ENCODE measurements at regions not wholly inside any gene's neighbourhood (a gene's known extent, or its start where the extent isn't known, plus 50 kb on each side); places are given as distances from the start of the nearest gene placed in this dataset.

DNA sequence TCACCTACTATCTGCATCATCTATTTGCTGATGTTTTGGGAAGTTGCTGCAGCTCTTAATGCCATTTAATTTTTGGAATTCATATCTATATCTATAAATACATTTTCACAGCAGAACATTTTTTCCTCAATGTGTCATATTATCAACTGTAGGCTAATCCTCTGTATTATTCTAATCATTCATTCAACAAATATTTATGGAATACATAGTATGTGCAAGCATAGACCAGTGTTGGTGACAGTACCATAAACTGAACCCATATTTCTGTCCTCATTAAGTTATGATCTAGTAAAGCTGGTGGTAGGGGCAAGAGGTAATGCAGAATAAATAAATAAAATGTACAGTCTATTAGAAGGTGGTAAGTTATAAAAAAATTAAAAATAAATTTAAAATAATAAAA, 585.3 kb upstream of the BCHE start:
- Histone ChIP-seq H3K4me3 (ENCODE audit: low read length) (no peak overlapping the region), H3K9me3 (replicated peaks; ENCODE audit: control insufficient read depth, low read depth, low read length) (no peaks in the 10 kb centered on the region), H3K36me3 (ENCODE audit: control insufficient read depth, insufficient read depth, low read length) (no peaks in the 10 kb centered on the region), H3K27ac (ENCODE audit: low read length) (no peak overlapping the region), H3K27me3 (ENCODE audit: control insufficient read depth, insufficient read depth, low read length) (no peaks in the 10 kb centered on the region), H3K4me1 (ENCODE audit: control insufficient read depth, insufficient read depth, low read length) (no peaks in the 10 kb centered on the region)
- no peak for DNase-seq

DNA sequence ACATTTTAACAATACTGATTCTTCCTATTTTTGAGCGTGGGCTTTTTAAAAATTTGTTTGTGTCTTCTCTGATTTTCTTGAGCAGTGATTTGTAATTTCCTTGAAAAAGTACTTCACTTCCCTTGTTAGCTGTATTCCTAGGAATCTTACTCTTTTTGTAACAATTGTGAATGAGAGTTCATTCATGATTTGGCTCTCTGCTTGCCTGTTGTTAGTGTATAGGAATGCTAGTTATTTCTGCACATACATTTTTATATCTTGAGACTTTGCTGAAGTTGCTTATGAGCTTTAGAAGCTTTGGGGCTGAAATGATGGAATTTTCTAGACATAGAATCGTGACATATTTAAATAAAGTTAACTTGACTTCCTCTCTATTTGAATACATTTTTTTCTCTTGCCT, 582.8 kb upstream of the BCHE start:
- H3K4me3 ChIP-seq (ENCODE audit: low read length) = no peak overlapping the region
- no peak overlapping the region for H3K27ac ChIP-seq (ENCODE audit: low read length)
- H3K4me1 ChIP-seq (ENCODE audit: control insufficient read depth, insufficient read depth, low read length) = no peaks in the 10 kb centered on the region
- no peaks in the 10 kb centered on the region for H3K9me3 ChIP-seq (replicated peaks; ENCODE audit: control insufficient read depth, low read depth, low read length)
- WGBS (ENCODE audit: insufficient coverage) = no CpG with 5 or more reads among the region's 2 CpGs
- no peaks in the 10 kb centered on the region for H3K36me3 ChIP-seq (ENCODE audit: control insufficient read depth, insufficient read depth, low read length)
- no peak for DNase-seq
- H3K27me3 ChIP-seq (ENCODE audit: control insufficient read depth, insufficient read depth, low read length) = no peaks in the 10 kb centered on the region

DNA sequence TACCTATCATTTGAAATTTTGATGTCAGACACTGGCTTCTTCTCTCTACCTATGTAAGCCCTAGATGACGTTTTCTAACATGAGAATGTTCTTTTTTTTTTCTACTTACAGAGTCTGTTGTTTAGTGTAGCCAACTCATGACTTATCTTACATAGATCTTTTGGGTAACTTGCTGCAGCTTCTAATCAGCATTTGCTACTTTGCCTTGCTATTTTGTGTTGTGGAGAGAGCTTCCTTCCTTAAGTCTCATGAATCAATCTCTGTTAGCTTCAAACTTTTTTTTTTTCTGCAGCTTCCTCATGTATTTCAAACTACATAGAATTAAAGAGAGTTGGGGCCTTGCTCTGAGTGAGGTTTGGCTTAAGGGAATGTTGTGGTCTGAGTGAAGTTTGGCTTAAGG, 568.7 kb upstream of the BCHE start:
- no peaks in the 10 kb centered on the region for H3K4me1 ChIP-seq (ENCODE audit: control insufficient read depth, insufficient read depth, low read length)
- no peak for DNase-seq
- no peak overlapping the region for H3K4me3 ChIP-seq (ENCODE audit: low read length)
- no peaks in the 10 kb centered on the region for H3K27me3 ChIP-seq (ENCODE audit: control insufficient read depth, insufficient read depth, low read length)
- no peaks in the 10 kb centered on the region for H3K36me3 ChIP-seq (ENCODE audit: control insufficient read depth, insufficient read depth, low read length)
- H3K27ac ChIP-seq (ENCODE audit: low read length) = no peak overlapping the region
- WGBS (ENCODE audit: insufficient coverage) = no CpG with 5 or more reads among the region's 1 CpG
- H3K9me3 ChIP-seq (replicated peaks; ENCODE audit: control insufficient read depth, low read depth, low read length) = no peaks in the 10 kb centered on the region

DNA sequence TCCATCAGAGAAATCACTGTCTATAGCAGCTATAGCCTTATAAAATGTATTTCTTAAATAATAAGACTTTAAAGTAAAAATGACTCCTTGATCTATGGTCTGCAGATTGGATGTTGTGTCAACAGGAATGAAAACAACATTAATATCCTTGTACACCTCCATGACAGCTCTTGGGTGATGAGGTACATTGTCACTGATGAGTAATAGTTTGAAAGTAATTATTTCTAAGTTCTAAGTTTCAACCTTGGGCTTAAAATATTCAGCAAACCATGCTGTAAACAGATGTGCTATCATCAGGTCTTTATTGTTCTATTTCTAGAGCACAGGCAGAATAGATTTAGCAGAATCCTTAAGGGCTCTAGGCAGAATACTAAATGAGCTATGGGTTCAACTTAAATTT, 568.2 kb upstream of the BCHE start:
- no peaks in the 10 kb centered on the region for H3K27me3 ChIP-seq (ENCODE audit: control insufficient read depth, insufficient read depth, low read length)
- no peak overlapping the region for H3K27ac ChIP-seq (ENCODE audit: low read length)
- no peaks in the 10 kb centered on the region for H3K4me1 ChIP-seq (ENCODE audit: control insufficient read depth, insufficient read depth, low read length)
- H3K9me3 ChIP-seq (replicated peaks; ENCODE audit: control insufficient read depth, low read depth, low read length) = no peaks in the 10 kb centered on the region
- no peak for DNase-seq
- H3K36me3 ChIP-seq (ENCODE audit: control insufficient read depth, insufficient read depth, low read length) = no peaks in the 10 kb centered on the region
- H3K4me3 ChIP-seq (ENCODE audit: low read length) = no peak overlapping the region

DNA sequence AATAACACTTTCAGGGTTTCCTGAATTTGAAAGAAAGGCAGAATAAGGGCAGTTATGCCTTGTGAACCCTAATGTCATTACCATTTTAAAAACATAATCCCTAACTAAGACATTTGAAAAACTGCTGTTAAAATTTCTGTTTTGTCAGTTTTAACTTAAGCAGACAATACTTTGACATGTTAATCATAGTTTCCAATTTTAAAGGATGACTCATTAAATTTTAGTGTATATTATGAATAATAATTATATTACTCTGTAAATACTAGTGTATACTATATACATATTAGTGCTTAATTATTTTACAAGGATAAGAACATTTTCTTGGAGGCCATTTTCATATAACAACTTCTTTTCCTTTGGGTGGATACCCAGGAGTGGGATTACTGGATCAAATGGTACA, 553.1 kb upstream of the BCHE start:
- Histone ChIP-seq H3K27me3 (ENCODE audit: control insufficient read depth, insufficient read depth, low read length) (no peaks in the 10 kb centered on the region), H3K9me3 (replicated peaks; ENCODE audit: control insufficient read depth, low read depth, low read length) (peaks cover 4% of the 10 kb centered on the region)

DNA sequence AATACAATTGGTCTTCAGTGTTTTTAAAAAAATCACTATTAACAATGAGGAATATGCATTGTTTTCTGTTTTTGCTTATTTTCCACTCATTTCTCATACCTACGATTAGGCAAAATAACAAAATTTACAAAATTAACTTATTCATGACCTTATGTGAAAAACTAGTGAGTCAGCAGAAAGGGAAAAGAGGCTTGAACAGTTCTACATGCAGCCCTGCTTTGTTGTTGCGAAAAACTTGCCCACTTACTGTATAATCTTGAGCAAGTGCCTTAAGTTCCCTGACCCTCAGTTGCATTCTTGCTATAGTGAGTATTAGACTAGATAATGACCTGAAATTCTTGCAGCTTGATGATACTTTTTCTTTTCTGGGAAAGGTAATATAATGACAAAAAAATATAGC, 551.1 kb upstream of the BCHE start:
- H3K27me3 ChIP-seq (ENCODE audit: control insufficient read depth, insufficient read depth, low read length) = no peaks in the 10 kb centered on the region
- no CpG with 5 or more reads among the region's 2 CpGs for whole genome bisulfite sequencing (ENCODE audit: insufficient coverage)
- H3K4me3 ChIP-seq (ENCODE audit: low read length) = no peak overlapping the region
- DNase-seq = no peak
- H3K4me1 ChIP-seq (ENCODE audit: control insufficient read depth, insufficient read depth, low read length) = no peaks in the 10 kb centered on the region
- H3K9me3 ChIP-seq (replicated peaks; ENCODE audit: control insufficient read depth, low read depth, low read length) = no peaks in the 10 kb centered on the region
- no peak overlapping the region for H3K27ac ChIP-seq (ENCODE audit: low read length)
- no peaks in the 10 kb centered on the region for H3K36me3 ChIP-seq (ENCODE audit: control insufficient read depth, insufficient read depth, low read length)

More for the DNA sequence above, 553.1 kb upstream of the BCHE start:
- Histone ChIP-seq H3K4me3 (ENCODE audit: low read length) (no peak overlapping the region), H3K4me1 (ENCODE audit: control insufficient read depth, insufficient read depth, low read length) (no peaks in the 10 kb centered on the region), H3K36me3 (ENCODE audit: control insufficient read depth, insufficient read depth, low read length) (no peaks in the 10 kb centered on the region), H3K27ac (ENCODE audit: low read length) (no peak overlapping the region)
- no peak for DNase-seq

DNA sequence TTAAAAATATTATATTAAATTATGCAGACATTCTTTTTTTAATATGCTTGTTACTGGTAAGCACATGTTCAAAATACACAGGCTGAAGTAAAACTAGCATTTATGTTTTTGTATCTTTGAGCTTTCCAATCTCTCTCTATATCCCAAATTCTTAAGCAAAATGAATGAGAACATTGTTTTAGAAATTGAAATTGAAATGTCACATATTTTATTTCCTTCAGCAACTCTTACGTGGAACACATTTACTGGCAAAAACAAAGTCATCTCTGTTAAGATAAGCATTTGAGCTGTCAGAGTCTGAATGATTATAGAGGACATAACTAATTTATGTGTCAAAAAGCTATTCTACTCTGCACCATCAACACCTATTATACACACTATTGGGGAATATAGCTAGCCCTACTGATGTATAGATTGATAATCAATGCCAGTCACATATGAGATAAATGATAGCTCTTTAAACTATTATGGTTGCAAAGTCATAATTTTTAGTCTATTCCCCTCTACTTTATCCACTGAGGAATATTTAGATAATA, 535.4 kb upstream of the BCHE start:
- Histone ChIP-seq H3K36me3 (ENCODE audit: control insufficient read depth, insufficient read depth, low read length) (no peaks in the 10 kb centered on the region), H3K4me3 (ENCODE audit: low read length) (no peak overlapping the region), H3K9me3 (replicated peaks; ENCODE audit: control insufficient read depth, low read depth, low read length) (no peaks in the 10 kb centered on the region), H3K27me3 (ENCODE audit: control insufficient read depth, insufficient read depth, low read length) (no peaks in the 10 kb centered on the region), H3K27ac (ENCODE audit: low read length) (no peak overlapping the region), H3K4me1 (ENCODE audit: control insufficient read depth, insufficient read depth, low read length) (no peaks in the 10 kb centered on the region)
- no peak for DNase-seq
- WGBS (ENCODE audit: insufficient coverage) = no CpG with 5 or more reads among the region's 1 CpG

DNA sequence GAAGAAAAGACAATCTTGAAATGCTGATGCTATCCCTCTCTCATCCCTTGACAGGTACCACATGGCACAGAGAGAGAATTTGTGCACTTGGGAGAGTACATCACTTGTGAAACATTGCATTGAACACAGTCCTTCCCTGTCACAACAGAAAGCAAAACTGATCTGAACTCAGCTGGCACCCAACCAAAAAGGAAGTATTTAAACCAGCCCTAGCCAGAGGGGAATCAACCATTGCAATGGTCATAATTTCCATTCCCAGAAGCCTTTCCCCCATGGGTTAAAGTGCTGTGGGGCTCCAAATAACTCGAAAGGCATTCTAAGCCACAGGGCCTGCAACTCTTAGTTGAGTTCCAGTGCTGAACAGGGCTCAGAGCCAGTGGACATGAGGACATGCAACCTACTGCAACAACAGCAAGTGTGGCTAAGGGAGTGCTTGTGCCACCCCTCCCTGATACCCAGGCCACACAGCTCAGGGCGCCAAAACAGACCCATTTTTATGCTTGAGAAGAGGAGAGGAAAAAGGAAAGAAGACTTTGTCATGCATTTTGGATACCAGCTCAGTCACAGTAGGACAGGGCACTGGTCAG, 530.8 kb upstream of the BCHE start:
- no peaks in the 10 kb centered on the region for H3K27me3 ChIP-seq (ENCODE audit: control insufficient read depth, insufficient read depth, low read length)
- no CpG with 5 or more reads among the region's 2 CpGs for WGBS (ENCODE audit: insufficient coverage)
- DNase-seq = peak; percentile 13

DNA sequence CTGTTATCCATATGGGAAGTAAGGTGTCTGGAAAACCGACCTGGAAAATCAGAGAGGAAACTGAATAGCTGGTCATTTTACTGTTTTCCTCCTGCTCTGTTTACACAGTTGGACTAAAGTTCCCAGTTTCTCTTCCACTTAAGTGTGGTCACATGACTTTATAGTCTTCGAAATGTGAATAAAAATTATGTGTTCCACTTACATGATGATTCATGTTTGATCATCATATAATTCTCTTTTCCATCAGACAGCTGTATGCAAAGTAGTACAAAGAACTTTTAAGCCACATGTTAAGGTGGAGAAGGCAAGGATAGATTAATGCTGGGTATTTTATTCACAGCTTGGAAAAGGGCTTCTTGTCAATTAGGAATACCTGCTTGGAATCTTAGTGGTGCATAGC, 525.5 kb upstream of the BCHE start:
- H3K36me3 ChIP-seq (ENCODE audit: control insufficient read depth, insufficient read depth, low read length) = no peaks in the 10 kb centered on the region
- no peaks in the 10 kb centered on the region for H3K27me3 ChIP-seq (ENCODE audit: control insufficient read depth, insufficient read depth, low read length)
- no peak overlapping the region for H3K4me3 ChIP-seq (ENCODE audit: low read length)
- no peaks in the 10 kb centered on the region for H3K4me1 ChIP-seq (ENCODE audit: control insufficient read depth, insufficient read depth, low read length)
- no peak for DNase-seq
- no peaks in the 10 kb centered on the region for H3K9me3 ChIP-seq (replicated peaks; ENCODE audit: control insufficient read depth, low read depth, low read length)
- H3K27ac ChIP-seq (ENCODE audit: low read length) = no peak overlapping the region
- 60% methylated on average over 1 of the region's 2 CpGs for WGBS (ENCODE audit: insufficient coverage)

More for the DNA sequence above, 530.8 kb upstream of the BCHE start:
- H3K9me3 ChIP-seq (replicated peaks; ENCODE audit: control insufficient read depth, low read depth, low read length) = no peaks in the 10 kb centered on the region
- H3K4me1 ChIP-seq (ENCODE audit: control insufficient read depth, insufficient read depth, low read length) = no peaks in the 10 kb centered on the region
- H3K36me3 ChIP-seq (ENCODE audit: control insufficient read depth, insufficient read depth, low read length) = no peaks in the 10 kb centered on the region
- no peak overlapping the region for H3K27ac ChIP-seq (ENCODE audit: low read length)
- no peak overlapping the region for H3K4me3 ChIP-seq (ENCODE audit: low read length)

DNA sequence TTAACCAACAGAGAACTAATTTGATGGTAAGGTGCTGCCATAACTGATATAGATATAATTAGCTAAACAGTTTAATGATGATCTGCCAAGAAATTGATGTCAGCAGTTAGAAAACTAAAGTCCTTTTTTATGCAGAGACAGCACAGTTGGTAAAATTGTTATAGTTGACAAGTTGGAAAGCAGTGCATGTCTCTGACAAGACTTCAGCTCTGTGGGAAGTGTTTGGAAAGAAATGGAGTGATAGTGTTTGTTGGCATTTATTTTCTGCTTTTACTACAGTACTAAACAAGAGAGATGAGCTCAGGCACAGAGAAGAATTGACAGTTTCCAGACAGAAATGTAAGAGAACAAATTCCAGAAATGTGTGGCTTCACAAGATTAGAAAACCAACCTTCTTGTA, 523.5 kb upstream of the BCHE start:
- H3K27ac ChIP-seq (ENCODE audit: low read length) = no peak overlapping the region
- no peak for DNase-seq
- H3K4me3 ChIP-seq (ENCODE audit: low read length) = no peak overlapping the region
- H3K36me3 ChIP-seq (ENCODE audit: control insufficient read depth, insufficient read depth, low read length) = no peaks in the 10 kb centered on the region
- no peaks in the 10 kb centered on the region for H3K4me1 ChIP-seq (ENCODE audit: control insufficient read depth, insufficient read depth, low read length)
- H3K9me3 ChIP-seq (replicated peaks; ENCODE audit: control insufficient read depth, low read depth, low read length) = no peaks in the 10 kb centered on the region
- no peaks in the 10 kb centered on the region for H3K27me3 ChIP-seq (ENCODE audit: control insufficient read depth, insufficient read depth, low read length)

DNA sequence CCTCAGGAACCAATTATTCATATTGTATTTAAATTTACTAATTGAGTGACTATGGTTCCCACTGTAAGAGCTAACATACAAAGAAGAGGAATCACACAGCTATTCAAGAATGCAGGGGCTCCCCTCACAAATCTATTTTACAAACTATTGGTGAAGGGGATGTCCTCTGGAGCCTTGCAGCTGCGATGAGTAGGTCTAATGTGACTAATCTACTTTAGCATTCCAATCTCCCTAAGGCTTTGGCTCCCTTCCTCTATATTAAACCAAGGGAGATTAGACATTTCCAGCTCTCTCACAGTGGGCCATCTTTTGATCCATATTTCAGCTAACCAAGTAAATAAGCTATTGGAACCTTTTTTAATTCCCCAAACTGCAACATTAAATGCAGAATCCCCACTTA, 514.2 kb upstream of the BCHE start:
- WGBS (ENCODE audit: insufficient coverage) = no CpG with 5 or more reads among the region's 1 CpG
- DNase-seq = no peak
- H3K27ac ChIP-seq (ENCODE audit: low read length) = no peak overlapping the region
- no peak overlapping the region for H3K4me3 ChIP-seq (ENCODE audit: low read length)
- no peaks in the 10 kb centered on the region for H3K9me3 ChIP-seq (replicated peaks; ENCODE audit: control insufficient read depth, low read depth, low read length)
- H3K4me1 ChIP-seq (ENCODE audit: control insufficient read depth, insufficient read depth, low read length) = no peaks in the 10 kb centered on the region
- no peaks in the 10 kb centered on the region for H3K36me3 ChIP-seq (ENCODE audit: control insufficient read depth, insufficient read depth, low read length)
- H3K27me3 ChIP-seq (ENCODE audit: control insufficient read depth, insufficient read depth, low read length) = no peaks in the 10 kb centered on the region

Data from muscle of leg (tissue), 3 donors.